ENCODE measurements at regions not wholly inside any gene's neighbourhood (a gene's known extent, or its start where the extent isn't known, plus 50 kb on each side); places are given as distances from the start of the nearest gene placed in this dataset.

DNA sequence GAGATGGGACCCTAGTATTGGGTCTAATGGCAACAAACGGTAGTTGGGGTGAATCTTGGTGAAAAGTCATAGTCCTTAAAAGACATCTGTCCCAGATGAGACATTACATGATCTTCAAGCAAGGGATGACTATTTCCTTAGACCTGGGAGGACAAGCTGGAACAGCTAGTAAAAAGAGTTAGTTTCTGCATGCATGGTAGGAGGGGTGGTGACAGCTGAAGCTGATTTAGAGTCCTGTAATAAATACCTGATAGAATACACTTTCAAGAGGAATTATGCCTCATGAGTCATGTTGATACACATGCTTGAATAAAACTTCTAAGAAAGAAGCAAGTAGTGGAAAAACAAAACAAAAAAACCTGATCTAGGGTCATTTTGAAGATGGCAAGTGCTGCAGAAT is 247.4 kb downstream of the CD109 start:
- no peak for TF ChIP-seq GATA1 (IDR thresholded peaks at IDR 0.05; ENCODE audit: low read depth, low read length)
- TF ChIP-seq POLR2A (IDR thresholded peaks at IDR 0.05; ENCODE audit: low read length): no peak

Measured in erythroblast (primary cell).